Lung (tissue), 11 donors: ENCODE measurements at regions not wholly inside any gene's neighbourhood (a gene's known extent, or its start where the extent isn't known, plus 50 kb on each side); places are given as distances from the start of the nearest gene placed in this dataset.

Experiments used
- ATAC-seq: fragments of 200-7000 bp; cut with Tn5 transposase; one replicate; pipeline ENCODE4 v1.9.1; 2020; ENCODE audit warnings: moderate number of reproducible peaks; ENCODE audit not compliant: insufficient read depth, low FRiP score
- DNase-seq, 3 donors: peaks; one replicate each; pipeline ENCODE4 v3.0.0-alpha.2; 2013 to 2017
- H3K27ac ChIP-seq, 2 donors: one replicate each; pipeline ENCODE4 v1.5.1; 2013; ENCODE audit warnings: mild to moderate bottlenecking in 2 of 2, moderate library complexity in 2 of 2, control low read depth in 1 of 2, inconsistent platforms in 1 of 2, low read depth in 1 of 2, low read length in 1 of 2
- H3K27me3 ChIP-seq, 3 donors: one replicate each; pipeline ENCODE4 v1.5.1; 2013; ENCODE audit warnings: low read length in 2 of 3; ENCODE audit not compliant: control insufficient read depth in 3 of 3, insufficient read depth in 3 of 3
- H3K36me3 ChIP-seq, 4 donors: one replicate each; pipeline ENCODE4 v1.5.1; 2013; ENCODE audit warnings: low read length in 4 of 4, mild to moderate bottlenecking in 1 of 4, moderate library complexity in 1 of 4; ENCODE audit not compliant: control insufficient read depth in 4 of 4, insufficient read depth in 4 of 4
- H3K4me1 ChIP-seq, 5 donors: one replicate each; pipeline ENCODE4 v1.5.1; 2013; ENCODE audit warnings: low read length in 5 of 5, mild to moderate bottlenecking in 2 of 5, moderate library complexity in 1 of 5; ENCODE audit not compliant: control insufficient read depth in 5 of 5, insufficient read depth in 5 of 5
- H3K4me3 ChIP-seq: one replicate; pipeline ENCODE4 v1.5.1; 2013; ENCODE audit warnings: mild to moderate bottlenecking, control low read depth, moderate library complexity
- H3K9ac ChIP-seq, 2 donors: one replicate each; pipeline ENCODE4 v1.5.1; 2013; ENCODE audit warnings: low read length in 2 of 2, control low read depth in 1 of 2; ENCODE audit not compliant: insufficient read depth in 1 of 2
- H3K9me3 ChIP-seq, 4 donors: one replicate each; pipeline ENCODE4 v1.5.1; 2013; ENCODE audit warnings: low read length in 3 of 4, mild to moderate bottlenecking in 1 of 4, moderate library complexity in 1 of 4; ENCODE audit not compliant: control insufficient read depth in 4 of 4, insufficient read depth in 3 of 4
- WGBS, 2 donors: extraction: QIAGEN DNeasy Blood & Tissue Kit; methylation state at CpG; one replicate each; pipeline ENCODE4 v1.1.7; 2013; 5-methylcytosine and 5-hydroxymethylcytosine counted together
- TF ChIP-seq, protein P1 (sequence below): IDR thresholded peaks from 2 replicates; pipeline ENCODE4 v1.5.1; 2012; ENCODE audit warnings: mild to moderate bottlenecking; ENCODE audit errors: control extremely low read depth, extremely low read depth
- donor health status: control.
- donor health status: control.
- donor health status: Bipolar disorder and iron deficiency.
- donor health status: healthy.
- donor health status: DM: yes; HTN: yes; CAD: no.

DNA sequence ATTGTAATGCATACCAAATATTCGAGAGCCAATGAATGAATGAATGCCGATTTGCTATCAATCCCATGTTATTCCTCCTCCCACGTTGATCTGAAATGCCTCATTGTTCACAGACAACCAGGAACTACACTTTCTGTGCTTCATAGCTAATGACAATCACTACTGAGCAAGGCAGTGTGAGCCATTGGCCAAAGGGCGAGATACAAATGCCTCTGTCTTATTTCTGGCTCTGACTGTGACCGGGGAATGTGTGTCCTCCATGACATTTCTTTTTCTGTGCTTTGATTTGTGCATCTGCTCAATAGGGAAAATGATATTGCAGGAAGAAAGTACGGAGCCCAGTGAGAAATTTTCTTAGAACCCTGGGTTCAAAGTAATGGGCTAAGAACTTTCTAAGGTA is 217.1 kb downstream of the CXCL12 start:
- Histone ChIP-seq H3K36me3 (no peaks in the 10 kb centered on the region), H3K27ac (no peak overlapping the region), H3K4me1 (peaks cover 0 to 8% (median 0%) of the 10 kb centered on the region in 5 donors), H3K9ac (no peak overlapping the region), H3K27me3 (no peaks in the 10 kb centered on the region), H3K4me3 (no peak overlapping the region), H3K9me3 (no peaks in the 10 kb centered on the region)
- 86 to 91% methylated on average over 6 of the region's 6 CpGs for WGBS, 2 donors
- DNase-seq (no peak), ATAC-seq (no peak)
- TF ChIP-seq, protein P1, sequence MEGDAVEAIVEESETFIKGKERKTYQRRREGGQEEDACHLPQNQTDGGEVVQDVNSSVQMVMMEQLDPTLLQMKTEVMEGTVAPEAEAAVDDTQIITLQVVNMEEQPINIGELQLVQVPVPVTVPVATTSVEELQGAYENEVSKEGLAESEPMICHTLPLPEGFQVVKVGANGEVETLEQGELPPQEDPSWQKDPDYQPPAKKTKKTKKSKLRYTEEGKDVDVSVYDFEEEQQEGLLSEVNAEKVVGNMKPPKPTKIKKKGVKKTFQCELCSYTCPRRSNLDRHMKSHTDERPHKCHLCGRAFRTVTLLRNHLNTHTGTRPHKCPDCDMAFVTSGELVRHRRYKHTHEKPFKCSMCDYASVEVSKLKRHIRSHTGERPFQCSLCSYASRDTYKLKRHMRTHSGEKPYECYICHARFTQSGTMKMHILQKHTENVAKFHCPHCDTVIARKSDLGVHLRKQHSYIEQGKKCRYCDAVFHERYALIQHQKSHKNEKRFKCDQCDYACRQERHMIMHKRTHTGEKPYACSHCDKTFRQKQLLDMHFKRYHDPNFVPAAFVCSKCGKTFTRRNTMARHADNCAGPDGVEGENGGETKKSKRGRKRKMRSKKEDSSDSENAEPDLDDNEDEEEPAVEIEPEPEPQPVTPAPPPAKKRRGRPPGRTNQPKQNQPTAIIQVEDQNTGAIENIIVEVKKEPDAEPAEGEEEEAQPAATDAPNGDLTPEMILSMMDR, result no peak

DNA sequence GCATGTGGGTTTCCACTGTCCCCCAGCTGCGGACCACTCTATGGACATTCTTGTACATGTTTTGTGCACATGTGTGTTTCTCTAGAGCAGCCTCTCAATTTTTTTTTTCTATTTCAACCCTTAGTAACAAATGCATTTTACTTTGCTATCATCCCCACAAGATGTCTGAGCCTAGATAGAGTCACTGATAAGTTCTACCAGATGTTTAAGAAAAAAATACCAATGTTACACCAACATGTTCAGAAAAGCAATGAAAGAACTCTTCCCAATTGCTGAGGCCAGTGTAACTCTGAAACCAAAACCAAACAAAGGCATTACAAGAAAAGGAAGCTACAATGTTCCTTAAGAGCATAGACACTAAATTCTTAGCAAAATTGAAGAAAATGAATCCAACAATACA is 218.5 kb downstream of the CXCL12 start:
- Histone ChIP-seq H3K27me3 (no peaks in the 10 kb centered on the region), H3K4me1 (peaks cover 0 to 9% (median 0%) of the 10 kb centered on the region in 5 donors), H3K27ac (no peak overlapping the region), H3K9ac (no peak overlapping the region), H3K36me3 (no peaks in the 10 kb centered on the region), H3K9me3 (no peaks in the 10 kb centered on the region), H3K4me3 (no peak overlapping the region)
- 96 to 99% methylated on average over 1 of the region's 1 CpG for WGBS, 2 donors
- ATAC-seq (no peak), DNase-seq (no peak)
- TF ChIP-seq, protein P1, result no peak

DNA sequence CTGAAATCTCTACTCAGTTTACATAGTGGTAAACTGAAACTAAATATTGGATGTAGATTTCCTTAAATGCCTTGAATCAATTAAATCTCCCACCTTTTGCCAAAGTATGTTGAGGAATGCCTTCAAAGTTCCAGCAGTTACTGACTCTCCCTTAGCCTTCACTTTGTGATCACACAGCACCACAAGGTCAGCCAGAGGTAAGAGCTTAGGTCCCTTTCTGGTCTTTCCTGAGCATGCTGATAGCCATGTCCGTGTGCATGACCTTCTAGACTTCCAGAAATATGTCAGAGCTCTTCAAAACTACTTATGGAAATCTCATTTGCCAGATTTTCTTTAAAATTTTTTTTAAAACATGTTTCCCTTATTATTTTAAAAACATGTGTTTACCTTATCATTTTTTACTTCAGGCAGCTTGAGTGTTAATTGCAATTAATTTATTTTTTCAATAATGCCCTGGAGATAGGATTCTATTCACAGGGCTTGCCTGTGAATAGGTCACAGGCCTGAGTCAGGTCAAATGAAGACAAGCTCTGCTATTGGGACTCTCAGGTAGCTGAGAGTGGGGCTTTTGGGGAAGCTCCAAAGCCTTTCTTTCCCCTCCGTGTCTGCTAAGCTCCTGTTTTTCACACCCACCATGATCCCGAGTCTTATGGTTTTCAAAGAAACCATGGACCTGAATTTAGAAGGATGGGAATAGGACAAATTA is 220.5 kb downstream of the CXCL12 start:
- peak overlapping the region in 1 of 2 donors; percentile 10 for H3K27ac ChIP-seq
- no peak for DNase-seq
- TF ChIP-seq, protein P1, result no peak
- ATAC-seq, result no peak
- 83 to 87% methylated on average over 3 of the region's 3 CpGs for WGBS, 2 donors
- H3K27me3 ChIP-seq, result no peaks in the 10 kb centered on the region
- peaks cover 0 to 12% (median 0%) of the 10 kb centered on the region in 5 donors for H3K4me1 ChIP-seq
- H3K9me3 ChIP-seq, result no peaks in the 10 kb centered on the region
- H3K36me3 ChIP-seq, result no peaks in the 10 kb centered on the region
- H3K9ac ChIP-seq, result no peak overlapping the region
- H3K4me3 ChIP-seq, result no peak overlapping the region

DNA sequence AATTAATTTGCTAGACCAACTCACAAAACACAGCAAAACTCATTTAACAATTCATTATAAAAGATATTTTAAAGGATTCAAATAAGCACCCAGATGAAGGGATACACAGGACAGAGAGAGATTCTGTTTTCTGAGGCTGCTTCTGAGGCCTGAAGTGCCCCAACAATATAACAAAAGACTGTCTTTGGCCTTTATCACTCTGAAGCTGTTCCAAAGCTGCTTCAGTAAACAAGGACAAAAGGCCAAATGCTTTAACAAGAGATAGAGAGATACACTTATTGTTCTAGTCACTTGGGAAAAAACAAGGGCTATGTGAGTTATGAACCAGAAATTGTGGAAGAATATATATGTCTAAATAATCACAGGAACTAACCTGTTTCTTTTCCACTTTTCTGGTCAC is 223.7 kb downstream of the CXCL12 start:
- Histone ChIP-seq H3K27me3 (no peaks in the 10 kb centered on the region), H3K4me3 (no peak overlapping the region), H3K9me3 (peaks cover 0 to 9% (median 4%) of the 10 kb centered on the region in 4 donors), H3K36me3 (no peaks in the 10 kb centered on the region), H3K9ac (no peak overlapping the region), H3K4me1 (peaks cover 0 to 7% (median 0%) of the 10 kb centered on the region in 5 donors), H3K27ac (no peak overlapping the region)
- TF ChIP-seq, protein P1, result no peak
- no peak for DNase-seq
- no peak for ATAC-seq
